Activated CD4-positive, alpha-beta T cell treated with anti-CD3 and anti-CD28 coated beads, Interleukin-2, amount 50 U/mL, for 16 hours (primary cell): ENCODE measurements at regions not wholly inside any gene's neighbourhood (a gene's known extent, or its start where the extent isn't known, plus 50 kb on each side); places are given as distances from the start of the nearest gene placed in this dataset.
"Not testable (repeated sequence)": the region's sequence is repeated elsewhere in the genome, so short reads cannot be mapped to it uniquely, and the experiment has no call there.

ENCODE experiments used
- DNase-seq: peaks from one replicate; pipeline ENCODE4 v3.0.0-alpha.2; 2020

GRCh38 chrX:46151332-46151731, 393.9 kb downstream of the ZNF674 start:
- not testable (repeated sequence) for DNase-seq

GRCh38 chrX:46144566-46144965, 400.7 kb downstream of the ZNF674 start:
- no peak for DNase-seq

DNA sequence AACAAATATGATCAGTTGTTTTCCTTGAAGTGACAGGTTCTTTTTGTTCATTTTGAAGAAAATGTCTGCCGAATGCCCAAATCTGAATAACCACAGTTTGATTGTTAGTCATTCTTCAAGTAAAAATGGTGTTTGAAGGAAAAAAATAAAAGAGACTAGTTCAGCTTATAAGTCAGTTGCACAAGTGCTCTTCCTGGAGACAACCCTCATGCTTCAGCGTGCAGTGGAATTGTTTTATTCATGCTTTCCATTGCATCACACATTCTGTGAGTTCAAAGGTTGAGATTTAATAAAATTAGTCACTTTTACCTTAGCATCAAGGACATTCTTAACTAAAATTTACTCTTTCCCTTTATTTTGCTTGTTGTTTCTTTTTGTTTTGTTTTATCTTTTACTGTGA, 404.9 kb downstream of the ZNF674 start:
- DNase-seq = no peak

DNA sequence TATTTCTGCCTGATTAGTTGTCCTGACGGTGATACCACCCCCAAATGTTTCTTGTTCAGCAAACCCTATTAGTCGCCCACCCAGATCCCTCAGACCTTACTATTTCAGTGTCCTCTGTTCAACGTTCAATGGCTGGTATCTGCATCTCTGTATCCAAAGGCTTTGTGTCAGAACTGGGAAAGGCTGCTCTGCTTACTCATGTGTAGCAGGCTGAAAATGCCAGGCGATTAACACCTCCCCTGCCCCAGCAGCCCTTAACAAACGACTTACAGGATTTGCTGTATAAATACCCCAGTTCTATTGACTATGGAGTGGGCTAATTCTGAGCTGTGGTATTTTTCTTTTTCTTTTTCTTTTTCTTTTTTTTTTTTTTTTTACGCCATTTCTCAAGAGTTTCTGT, 415.0 kb downstream of the ZNF674 start:
- no peak for DNase-seq

- DNase-seq = no peak
Observed at GRCh38 chrX:46125111-46125510, 420.1 kb downstream of the ZNF674 start.

- no peak for DNase-seq
Observed at GRCh38 chrX:46117234-46117633, 428.0 kb downstream of the ZNF674 start.

DNA sequence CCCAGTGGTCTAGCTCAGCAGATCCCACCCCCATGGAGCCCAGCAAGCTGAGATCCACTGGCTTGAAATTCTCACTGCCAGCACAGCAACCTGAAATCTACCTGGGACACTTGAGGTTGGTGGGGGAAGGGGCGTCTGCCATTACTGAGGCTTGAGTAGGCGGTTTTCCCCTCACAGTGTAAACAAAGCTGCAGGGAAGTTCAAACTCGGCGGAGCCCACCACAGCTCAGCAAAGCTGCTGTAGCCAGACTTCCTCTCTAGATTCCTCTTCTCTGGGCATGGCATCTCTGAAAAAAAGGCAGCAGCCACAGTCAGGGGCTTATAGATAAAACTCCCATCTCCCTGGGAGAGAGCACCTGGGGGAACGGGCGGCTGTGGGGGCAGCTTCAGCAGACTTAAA, 457.9 kb downstream of the ZNF674 start:
- not testable (repeated sequence) for DNase-seq

GRCh38 chrX:46080121-46080520, 465.1 kb downstream of the ZNF674 start:
- DNase-seq = not testable (repeated sequence)

DNA sequence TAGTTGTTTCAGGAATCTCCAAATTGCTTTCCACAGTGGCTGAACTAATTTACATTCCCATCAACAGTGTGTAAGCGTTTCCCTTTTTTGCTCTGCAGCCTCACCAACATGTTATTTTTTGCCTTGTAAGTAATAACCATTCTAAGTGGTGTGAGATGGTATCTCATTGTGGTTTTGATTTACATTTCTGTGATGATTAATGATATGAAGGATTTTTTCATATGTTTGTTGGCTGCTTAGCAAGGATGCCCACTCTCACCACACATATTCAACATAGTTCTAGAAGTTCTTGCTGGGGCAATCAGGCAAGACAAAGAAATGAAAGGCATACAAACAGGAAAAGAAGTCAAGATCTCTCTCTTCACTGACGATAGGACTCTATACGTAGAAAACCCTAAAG, 472.4 kb downstream of the ZNF674 start:
- DNase-seq = no peak

GRCh38 chrX:46072372-46072771, 472.8 kb downstream of the ZNF674 start:
- DNase-seq = no peak

- DNase-seq = no peak
Observed at GRCh38 chrX:46070421-46070820, 474.8 kb downstream of the ZNF674 start.

DNA sequence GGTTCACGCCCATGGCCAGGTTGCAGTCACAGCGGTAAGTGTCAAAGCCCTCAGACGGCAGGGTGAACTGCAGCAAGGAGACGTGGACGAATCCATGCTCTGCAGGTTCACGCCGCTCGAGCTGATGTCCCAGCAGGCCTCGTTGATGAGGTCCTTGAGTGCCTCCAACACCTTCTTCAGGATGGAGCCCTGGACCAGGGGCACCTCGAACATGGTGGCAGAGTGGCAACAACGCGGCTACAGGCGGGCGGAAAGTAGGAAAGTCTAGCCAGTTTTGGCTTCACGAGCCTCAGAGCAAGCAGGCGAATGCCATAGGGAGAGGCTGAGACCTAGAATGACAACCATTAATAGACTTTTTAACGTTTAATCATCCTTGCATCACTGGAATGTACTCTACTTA, 485.9 kb downstream of the ZNF674 start:
- no peak for DNase-seq

DNA sequence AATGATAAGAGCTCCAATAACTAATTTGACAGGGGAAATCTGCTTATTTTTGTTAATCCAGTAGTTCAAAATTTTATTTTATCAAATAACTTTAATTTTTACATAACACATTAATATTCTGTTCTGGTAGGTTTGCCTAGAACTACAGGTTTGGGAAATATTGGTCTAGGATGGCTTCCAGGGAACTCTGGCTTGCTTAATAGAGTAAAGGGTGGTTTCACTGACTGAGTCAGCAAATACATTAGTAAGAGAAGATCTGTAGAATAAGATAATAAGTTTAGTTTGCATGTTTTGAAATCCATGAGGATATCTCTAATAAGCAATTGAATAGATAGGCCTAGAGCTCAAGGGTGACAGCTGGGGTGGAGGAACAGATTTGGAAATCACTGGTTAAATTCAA, 500.7 kb downstream of the ZNF674 start:
- no peak for DNase-seq

DNA sequence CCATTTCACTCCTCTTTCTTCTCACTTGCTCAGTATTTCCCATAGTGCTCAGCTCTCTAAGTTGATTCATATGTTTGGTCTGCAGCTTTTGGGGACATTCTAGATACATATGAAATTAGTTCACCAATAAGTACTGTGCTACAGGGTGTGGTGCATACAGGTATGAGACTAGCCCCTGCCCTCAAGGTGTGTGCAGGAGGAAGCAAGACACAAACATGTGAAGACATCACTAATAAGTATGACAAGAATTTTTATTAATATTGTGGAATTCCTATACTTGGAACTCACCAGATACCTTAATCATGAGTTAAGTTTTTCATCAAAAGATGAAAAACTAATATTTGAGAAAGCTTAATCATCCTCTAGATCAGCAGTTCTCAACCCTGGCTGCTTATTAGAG, 505.2 kb downstream of the ZNF674 start:
- DNase-seq = no peak

- no peak for DNase-seq
Observed at GRCh38 chrX:46039526-46039925, 505.7 kb downstream of the ZNF674 start.

DNA sequence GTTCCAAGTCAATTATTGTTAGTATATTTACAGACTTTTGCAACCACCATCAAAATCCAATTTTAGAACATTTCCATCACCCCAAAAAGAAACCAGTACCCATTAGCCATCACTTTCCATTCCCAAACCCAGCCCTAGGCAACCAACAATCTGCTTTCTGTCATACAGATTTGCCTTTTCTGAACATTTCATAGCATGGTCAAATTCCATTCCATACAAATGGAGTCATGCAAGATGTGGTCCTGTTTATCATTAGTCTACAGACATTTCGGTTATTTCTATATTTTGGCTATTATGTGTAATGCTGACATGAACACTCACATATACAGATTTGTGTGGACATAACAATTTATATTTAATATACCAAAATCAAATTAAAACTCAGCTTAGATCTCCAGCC, 508.7 kb downstream of the ZNF674 start:
- DNase-seq = no peak

DNA sequence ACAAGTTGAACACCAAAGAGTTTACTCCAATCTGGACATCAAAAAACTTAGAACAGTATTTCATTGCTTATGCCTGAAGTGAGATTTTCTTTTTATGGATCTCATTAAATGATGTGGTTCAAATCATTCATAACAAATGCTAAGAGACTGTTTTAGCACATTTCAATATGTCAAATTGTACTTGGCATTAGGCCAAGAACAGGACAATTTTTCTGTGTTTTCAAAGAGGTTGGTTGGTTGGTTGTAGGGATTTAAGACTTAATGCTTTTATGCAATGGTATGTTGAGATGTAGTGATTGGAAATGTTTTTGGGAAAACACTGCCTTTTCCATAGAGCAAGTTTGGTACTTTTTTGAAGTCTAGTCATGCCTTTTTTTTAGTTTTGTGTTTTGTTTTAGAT, 510.4 kb downstream of the ZNF674 start:
- DNase-seq = no peak

DNA sequence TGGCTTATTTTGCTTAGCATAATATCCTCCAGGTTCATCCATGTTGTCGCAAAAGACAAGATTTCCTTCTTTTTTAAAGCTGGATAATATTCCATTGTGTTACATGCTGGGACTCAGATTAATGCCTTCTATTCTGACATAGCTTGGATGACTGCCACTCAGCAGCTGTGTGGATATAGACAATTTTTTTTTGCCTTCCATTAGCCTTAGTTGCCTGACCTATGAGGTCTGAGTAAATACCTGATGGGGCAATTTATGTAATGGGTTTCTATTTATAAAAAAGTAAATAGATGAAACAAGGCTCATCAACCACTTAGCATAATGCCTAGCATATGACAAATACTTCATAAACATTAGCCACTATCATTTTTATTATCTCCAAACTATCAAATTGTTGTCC, 515.4 kb downstream of the ZNF674 start:
- no peak for DNase-seq

DNA sequence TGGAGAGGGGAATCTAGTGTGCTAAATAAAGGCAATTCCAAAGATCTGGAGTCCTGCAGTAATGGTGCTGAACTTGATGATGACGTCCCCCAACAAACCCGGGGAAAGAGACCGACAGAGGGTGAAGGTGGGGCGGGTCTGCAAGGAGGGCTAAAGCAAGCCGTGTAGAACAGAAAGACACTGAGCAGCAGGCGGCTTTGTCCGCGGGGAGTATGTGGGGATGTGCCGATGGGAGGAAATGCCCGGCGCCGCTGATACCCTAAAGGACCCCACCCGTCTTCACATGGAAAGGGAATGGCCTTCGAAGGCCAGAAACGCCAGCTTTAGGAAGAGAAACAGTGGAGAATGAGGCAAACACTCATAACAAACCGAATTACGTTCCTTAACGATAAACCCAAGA, 528.9 kb downstream of the ZNF674 start:
- no peak for DNase-seq

DNA sequence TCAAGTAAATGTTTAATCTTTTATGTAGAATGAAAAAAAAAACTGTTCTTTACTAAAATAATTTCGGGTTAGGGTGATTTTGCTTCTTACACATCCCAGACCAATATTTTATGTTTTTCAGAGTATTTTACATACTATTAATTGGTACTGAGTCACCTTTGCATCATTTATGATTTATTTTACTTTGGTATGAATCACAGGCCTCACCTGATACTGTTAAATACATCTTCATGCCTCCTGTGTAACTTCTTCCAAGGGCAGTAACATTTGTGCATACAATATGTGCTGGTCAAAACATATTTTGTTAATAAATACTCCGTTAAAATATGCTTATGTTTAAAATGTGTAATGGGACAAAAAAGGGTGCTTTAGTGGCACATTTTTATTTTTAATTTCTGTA, 529.6 kb downstream of the ZNF674 start:
- DNase-seq = no peak

- DNase-seq = no peak
Observed at GRCh38 chrX:45992402-45993123, 552.7 kb downstream of the ZNF674 start.

GRCh38 chrX:45986971-45987370, 558.2 kb downstream of the ZNF674 start:
- no peak for DNase-seq

GRCh38 chrX:45986081-45986480, 559.1 kb downstream of the ZNF674 start:
- DNase-seq = no peak

GRCh38 chrX:45982958-45983727, 562.1 kb downstream of the ZNF674 start:
- not testable (repeated sequence) for DNase-seq

GRCh38 chrX:45980726-45981125, 564.5 kb downstream of the ZNF674 start:
- DNase-seq = no peak
